ENCODE measurements at regions not wholly inside any gene's neighbourhood (a gene's known extent, or its start where the extent isn't known, plus 50 kb on each side); places are given as distances from the start of the nearest gene placed in this dataset.

DNA sequence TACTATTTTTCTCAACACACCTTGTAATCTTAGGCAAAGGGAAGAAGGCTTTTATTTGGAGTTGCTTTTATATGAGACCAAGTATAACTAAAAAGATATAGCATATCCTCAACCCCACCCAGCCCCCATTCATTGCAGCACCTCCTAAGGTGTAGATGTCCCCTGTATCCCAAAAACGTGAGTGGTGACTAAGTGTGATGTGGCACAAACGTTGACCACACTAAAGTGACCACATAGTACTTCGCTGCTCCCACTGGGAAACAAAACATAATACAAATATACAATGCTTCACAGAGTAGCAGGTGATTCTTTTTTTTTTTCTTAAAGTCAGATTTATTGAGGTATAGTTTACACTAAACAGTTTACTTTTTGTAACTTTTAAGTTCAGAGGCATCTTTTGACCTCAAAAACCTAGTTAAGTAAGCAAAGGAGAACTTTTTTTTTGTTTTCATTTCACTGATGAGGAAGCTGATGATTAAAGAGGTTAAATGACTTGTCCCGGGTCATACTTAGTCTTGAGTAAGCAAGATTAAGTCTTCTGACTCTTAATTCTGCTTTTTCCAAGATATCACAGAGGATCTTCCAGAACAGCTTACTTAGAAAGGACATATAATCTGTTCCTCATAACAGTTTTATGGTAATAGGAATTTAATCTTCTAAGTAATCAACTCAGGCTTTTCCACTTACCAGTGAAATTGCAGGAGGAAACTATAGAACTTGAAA lies 245.2 kb upstream of the PLEKHG7 start:
- 84% methylated on average over 3 of the region's 4 CpGs for WGBS
- H3K9ac ChIP-seq (ENCODE audit: low read depth, low read length) = no peak overlapping the region
- H3K4me3 ChIP-seq (ENCODE audit: low read length) = no peak overlapping the region
- no peak overlapping the region for H3K27ac ChIP-seq (ENCODE audit: low read depth, low read length)
- H3K36me3 ChIP-seq (ENCODE audit: insufficient read depth, low read length) = no peaks in the 10 kb centered on the region
- no peaks in the 10 kb centered on the region for H3K27me3 ChIP-seq (ENCODE audit: insufficient read depth, low read length)
- H3K4me1 ChIP-seq (ENCODE audit: insufficient read depth, low read length) = no peaks in the 10 kb centered on the region
- H3K9me3 ChIP-seq (ENCODE audit: insufficient read depth, low read depth, low read length) = no peaks in the 10 kb centered on the region

DNA sequence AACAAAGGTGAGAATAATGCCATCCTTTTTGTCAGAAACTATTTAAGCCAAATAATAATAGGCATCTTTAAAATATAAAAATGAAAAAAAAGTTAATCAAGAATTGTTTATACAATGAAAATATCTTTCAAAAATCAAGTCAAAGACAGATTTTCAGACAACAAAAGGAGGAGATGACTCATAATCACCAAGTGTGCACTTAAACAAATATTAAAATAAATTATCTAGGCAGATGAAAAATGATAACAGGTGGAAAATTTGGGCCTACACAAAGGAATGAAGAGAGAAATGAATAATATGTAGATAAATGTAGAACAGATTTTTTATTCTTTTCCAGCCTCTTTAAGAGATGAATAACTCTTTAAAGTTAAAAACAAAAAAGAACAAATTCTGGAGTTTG lies 250.0 kb upstream of the PLEKHG7 start:
- Histone ChIP-seq H3K9me3 (ENCODE audit: insufficient read depth, low read depth, low read length) (no peaks in the 10 kb centered on the region), H3K27ac (ENCODE audit: low read depth, low read length) (no peak overlapping the region), H3K4me1 (ENCODE audit: insufficient read depth, low read length) (no peaks in the 10 kb centered on the region)

DNA sequence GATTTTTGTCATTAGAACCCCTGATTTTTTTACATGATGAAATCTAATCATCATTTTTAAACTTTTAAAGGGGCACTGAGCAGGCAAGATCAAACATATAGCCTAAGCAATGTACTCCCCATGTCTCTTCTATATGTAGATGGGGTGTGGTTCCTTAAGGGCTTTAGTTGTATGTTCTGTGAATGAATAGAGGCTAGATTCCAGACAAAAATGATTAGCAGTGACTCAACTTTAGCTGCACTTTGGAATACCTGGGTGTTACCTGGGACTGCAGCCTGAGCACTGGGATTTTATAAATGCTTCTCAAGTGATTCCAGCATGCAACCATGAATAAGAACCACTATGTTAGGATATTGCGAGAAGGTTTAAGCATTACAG lies 256.7 kb upstream of the PLEKHG7 start:
- Histone ChIP-seq H3K36me3 (ENCODE audit: insufficient read depth, low read length) (no peaks in the 10 kb centered on the region), H3K4me3 (ENCODE audit: low read length) (no peak overlapping the region), H3K9ac (ENCODE audit: low read depth, low read length) (no peak overlapping the region), H3K27ac (ENCODE audit: low read depth, low read length) (no peak overlapping the region), H3K9me3 (ENCODE audit: insufficient read depth, low read depth, low read length) (0 out of 2 replicates have a peak, but pooled peaks cover 2% of the 10 kb centered on the region), H3K4me1 (ENCODE audit: insufficient read depth, low read length) (no peaks in the 10 kb centered on the region), H3K27me3 (ENCODE audit: insufficient read depth, low read length) (no peaks in the 10 kb centered on the region)
- WGBS = no CpG with 5 or more reads among the region's 1 CpG

More for the DNA sequence above, 250.0 kb upstream of the PLEKHG7 start:
- Histone ChIP-seq H3K27me3 (ENCODE audit: insufficient read depth, low read length) (no peaks in the 10 kb centered on the region), H3K9ac (ENCODE audit: low read depth, low read length) (no peak overlapping the region), H3K36me3 (ENCODE audit: insufficient read depth, low read length) (no peaks in the 10 kb centered on the region), H3K4me3 (ENCODE audit: low read length) (no peak overlapping the region)

DNA sequence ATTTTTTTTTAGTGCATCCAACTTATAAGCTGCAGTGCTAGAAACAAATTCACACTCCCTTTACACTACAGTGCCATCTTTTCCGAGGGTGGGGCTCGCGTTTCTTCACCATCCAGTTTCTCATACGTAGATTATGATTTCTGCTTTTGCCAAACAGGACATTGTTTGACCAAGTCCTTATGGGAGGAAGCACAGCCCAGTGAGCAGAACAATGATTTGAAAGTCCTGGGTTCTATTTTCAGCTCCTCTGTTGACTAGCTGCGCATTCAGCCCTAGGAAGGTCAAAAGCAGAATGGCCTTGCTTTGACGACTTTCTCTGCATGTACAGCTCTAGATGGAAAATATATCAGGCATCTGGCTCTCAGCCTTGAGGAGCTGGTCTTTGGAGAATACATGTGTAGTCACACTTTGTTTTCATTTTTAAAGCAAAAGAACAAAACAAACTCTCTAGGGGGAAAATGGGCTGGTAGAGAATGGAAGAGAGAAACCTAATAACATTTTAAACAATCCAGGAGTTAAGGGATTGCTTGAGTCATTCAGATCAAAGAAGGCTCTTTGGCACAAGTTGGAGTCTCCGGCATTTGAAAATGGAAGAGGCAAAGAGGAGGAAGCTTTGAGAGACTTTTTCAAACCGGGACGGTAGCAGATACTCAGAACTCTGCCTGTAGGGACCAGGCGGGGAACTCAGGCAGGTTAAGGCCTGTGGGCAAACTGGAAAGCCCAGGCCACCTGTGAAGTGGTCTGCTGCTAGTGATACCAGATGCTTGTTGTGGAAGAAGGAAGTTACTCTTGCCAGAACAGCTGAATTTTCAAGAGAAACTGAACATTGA lies 257.3 kb upstream of the PLEKHG7 start:
- Histone ChIP-seq H3K27ac (ENCODE audit: low read depth, low read length) (no peak overlapping the region), H3K4me3 (ENCODE audit: low read length) (no peak overlapping the region), H3K9me3 (ENCODE audit: insufficient read depth, low read depth, low read length) (0 out of 2 replicates have a peak, but pooled peaks cover 2% of the 10 kb centered on the region), H3K4me1 (ENCODE audit: insufficient read depth, low read length) (no peaks in the 10 kb centered on the region), H3K27me3 (ENCODE audit: insufficient read depth, low read length) (no peaks in the 10 kb centered on the region), H3K9ac (ENCODE audit: low read depth, low read length) (no peak overlapping the region), H3K36me3 (ENCODE audit: insufficient read depth, low read length) (no peaks in the 10 kb centered on the region)
- WGBS = 85% methylated on average over 10 of the region's 10 CpGs

DNA sequence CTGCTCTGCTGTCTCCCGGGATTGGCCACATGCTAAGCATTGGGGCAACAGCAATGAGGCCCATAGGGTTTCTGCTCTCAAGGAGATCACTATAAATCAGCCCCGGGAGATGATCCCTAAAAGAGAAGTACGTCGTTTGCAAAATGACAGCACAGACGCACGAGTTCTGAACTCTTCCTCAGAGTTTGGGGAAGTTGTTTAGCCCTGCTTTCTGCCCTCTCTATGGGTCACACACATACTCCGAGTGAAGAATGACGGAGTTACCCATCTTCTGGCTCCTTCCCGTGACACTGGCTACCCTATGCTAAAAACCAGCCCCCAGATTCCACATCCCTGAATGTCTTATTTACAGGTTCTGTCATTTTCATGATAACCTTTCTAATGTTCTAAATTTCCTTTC lies 258.0 kb upstream of the PLEKHG7 start:
- 94% methylated on average over 9 of the region's 9 CpGs for WGBS
- H3K36me3 ChIP-seq (ENCODE audit: insufficient read depth, low read length) = no peaks in the 10 kb centered on the region
- no peaks in the 10 kb centered on the region for H3K27me3 ChIP-seq (ENCODE audit: insufficient read depth, low read length)
- H3K4me3 ChIP-seq (ENCODE audit: low read length) = no peak overlapping the region
- H3K4me1 ChIP-seq (ENCODE audit: insufficient read depth, low read length) = no peaks in the 10 kb centered on the region
- H3K9me3 ChIP-seq (ENCODE audit: insufficient read depth, low read depth, low read length) = 0 out of 2 replicates have a peak, but pooled peaks cover 2% of the 10 kb centered on the region
- no peak overlapping the region for H3K9ac ChIP-seq (ENCODE audit: low read depth, low read length)
- no peak overlapping the region for H3K27ac ChIP-seq (ENCODE audit: low read depth, low read length)

DNA sequence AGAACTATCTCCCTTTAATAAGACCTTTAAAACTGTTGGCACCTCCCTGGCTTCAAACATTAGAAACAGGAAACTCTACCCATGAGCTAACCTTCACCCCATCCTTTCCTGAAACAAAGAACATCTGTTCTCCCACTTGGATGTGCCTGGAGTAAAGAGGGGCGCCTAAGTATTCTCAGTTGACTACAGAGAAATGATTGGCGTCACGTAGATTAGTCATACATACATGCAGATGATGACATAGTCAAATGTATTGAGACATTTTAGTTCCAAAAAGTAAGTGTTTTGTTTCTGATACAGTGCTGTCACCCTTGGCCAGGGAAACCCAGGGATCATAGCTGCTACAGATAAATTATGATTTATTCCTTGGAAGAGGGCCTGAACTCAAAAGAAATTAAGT lies 260.0 kb upstream of the PLEKHG7 start:
- H3K36me3 ChIP-seq (ENCODE audit: insufficient read depth, low read length) = no peaks in the 10 kb centered on the region
- 87% methylated on average over 3 of the region's 3 CpGs for WGBS
- 0 out of 2 replicates have a peak, but pooled peaks cover 2% of the 10 kb centered on the region for H3K9me3 ChIP-seq (ENCODE audit: insufficient read depth, low read depth, low read length)
- H3K4me3 ChIP-seq (ENCODE audit: low read length) = no peak overlapping the region
- no peaks in the 10 kb centered on the region for H3K27me3 ChIP-seq (ENCODE audit: insufficient read depth, low read length)
- no peak overlapping the region for H3K9ac ChIP-seq (ENCODE audit: low read depth, low read length)
- H3K4me1 ChIP-seq (ENCODE audit: insufficient read depth, low read length) = no peaks in the 10 kb centered on the region
- H3K27ac ChIP-seq (ENCODE audit: low read depth, low read length) = no peak overlapping the region

DNA sequence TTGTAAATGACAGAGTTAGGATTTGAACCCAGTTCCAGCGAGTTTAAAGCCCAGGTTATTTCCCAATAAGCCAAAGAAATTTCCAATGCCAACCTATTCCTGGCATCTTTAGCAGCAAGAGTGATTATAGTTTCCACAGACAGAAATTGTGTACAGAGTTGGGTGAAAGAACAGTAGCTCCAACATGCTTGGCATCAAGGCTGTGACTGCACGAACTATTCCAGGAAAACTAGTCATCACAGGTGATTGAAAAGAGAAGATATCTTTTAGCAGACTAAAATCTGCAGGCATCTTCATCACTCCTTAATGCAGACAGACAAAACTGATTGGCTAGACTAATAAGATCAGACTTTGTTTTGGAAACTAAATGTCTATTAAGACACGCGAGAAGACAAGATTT lies 262.7 kb upstream of the PLEKHG7 start:
- H3K9ac ChIP-seq (ENCODE audit: low read depth, low read length) = no peak overlapping the region
- 93% methylated on average over 4 of the region's 4 CpGs for WGBS
- no peak overlapping the region for H3K27ac ChIP-seq (ENCODE audit: low read depth, low read length)
- H3K27me3 ChIP-seq (ENCODE audit: insufficient read depth, low read length) = no peaks in the 10 kb centered on the region
- H3K4me1 ChIP-seq (ENCODE audit: insufficient read depth, low read length) = no peaks in the 10 kb centered on the region
- H3K4me3 ChIP-seq (ENCODE audit: low read length) = no peak overlapping the region
- no peaks in the 10 kb centered on the region for H3K36me3 ChIP-seq (ENCODE audit: insufficient read depth, low read length)
- H3K9me3 ChIP-seq (ENCODE audit: insufficient read depth, low read depth, low read length) = 0 out of 2 replicates have a peak, but pooled peaks cover 2% of the 10 kb centered on the region

DNA sequence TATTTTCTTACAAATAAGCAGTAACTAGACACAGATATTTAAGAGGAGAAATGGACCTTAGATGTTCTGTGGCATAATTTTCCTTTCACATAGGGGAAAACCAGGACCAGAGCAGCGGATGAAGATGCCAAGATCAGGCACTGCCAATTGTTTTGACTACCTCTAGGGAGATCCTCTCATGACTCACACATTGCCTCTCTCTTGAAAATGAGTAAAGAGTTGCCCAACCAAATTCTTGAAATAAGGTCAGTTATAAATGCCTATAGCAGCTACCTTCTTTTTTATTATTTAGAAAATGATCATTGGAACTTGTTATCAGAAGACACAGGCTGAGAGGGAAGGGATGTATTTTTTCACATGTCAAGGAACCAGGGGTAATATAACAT lies 263.4 kb upstream of the PLEKHG7 start:
- Histone ChIP-seq H3K27ac (ENCODE audit: low read depth, low read length) (no peak overlapping the region), H3K4me1 (ENCODE audit: insufficient read depth, low read length) (no peaks in the 10 kb centered on the region), H3K4me3 (ENCODE audit: low read length) (no peak overlapping the region), H3K36me3 (ENCODE audit: insufficient read depth, low read length) (no peaks in the 10 kb centered on the region), H3K9ac (ENCODE audit: low read depth, low read length) (no peak overlapping the region), H3K9me3 (ENCODE audit: insufficient read depth, low read depth, low read length) (0 out of 2 replicates have a peak, but pooled peaks cover 2% of the 10 kb centered on the region), H3K27me3 (ENCODE audit: insufficient read depth, low read length) (no peaks in the 10 kb centered on the region)
- 95% methylated on average over 1 of the region's 1 CpG for WGBS

DNA sequence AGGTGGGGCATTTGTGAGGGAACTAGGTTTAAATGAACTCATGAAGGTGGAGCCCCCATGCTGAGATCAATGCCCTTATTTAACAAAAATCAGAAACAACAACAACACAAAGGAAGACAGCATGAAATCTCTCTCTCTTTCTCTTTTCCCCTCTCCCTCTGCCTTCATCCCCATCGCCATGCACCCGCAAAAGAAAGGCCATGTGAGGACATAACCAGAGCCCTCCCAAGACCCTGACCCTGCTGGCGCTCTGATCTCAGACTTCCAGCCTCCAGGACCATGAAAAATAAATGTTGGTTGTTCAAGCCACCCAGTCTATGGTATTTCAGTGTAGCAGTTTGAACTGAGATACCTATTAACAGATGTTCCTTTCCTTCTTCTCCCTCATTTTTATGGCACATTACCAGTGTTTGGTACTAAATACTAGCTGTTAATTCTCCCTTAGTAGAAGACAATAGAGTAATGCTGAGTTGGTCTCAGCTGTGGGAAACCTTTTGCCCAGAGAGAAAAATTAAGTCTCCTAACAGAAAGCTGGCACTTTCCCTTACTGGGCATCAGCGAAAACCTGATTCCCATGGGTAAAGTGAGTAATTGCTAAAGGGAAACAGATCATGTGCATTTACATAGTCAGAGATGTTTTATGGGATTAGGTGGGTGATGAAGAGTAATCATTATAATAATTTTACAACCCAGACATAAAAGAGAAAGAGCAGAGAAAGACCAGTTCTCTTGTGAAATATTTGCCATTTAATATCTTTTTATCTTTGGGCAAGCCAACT lies 264.0 kb upstream of the PLEKHG7 start:
- no peak overlapping the region for H3K4me3 ChIP-seq (ENCODE audit: low read length)
- H3K27ac ChIP-seq (ENCODE audit: low read depth, low read length) = no peak overlapping the region
- 86% methylated on average over 4 of the region's 4 CpGs for WGBS
- no peaks in the 10 kb centered on the region for H3K4me1 ChIP-seq (ENCODE audit: insufficient read depth, low read length)
- H3K9me3 ChIP-seq (ENCODE audit: insufficient read depth, low read depth, low read length) = 0 out of 2 replicates have a peak, but pooled peaks cover 2% of the 10 kb centered on the region
- H3K9ac ChIP-seq (ENCODE audit: low read depth, low read length) = no peak overlapping the region
- H3K36me3 ChIP-seq (ENCODE audit: insufficient read depth, low read length) = no peaks in the 10 kb centered on the region
- no peaks in the 10 kb centered on the region for H3K27me3 ChIP-seq (ENCODE audit: insufficient read depth, low read length)

DNA sequence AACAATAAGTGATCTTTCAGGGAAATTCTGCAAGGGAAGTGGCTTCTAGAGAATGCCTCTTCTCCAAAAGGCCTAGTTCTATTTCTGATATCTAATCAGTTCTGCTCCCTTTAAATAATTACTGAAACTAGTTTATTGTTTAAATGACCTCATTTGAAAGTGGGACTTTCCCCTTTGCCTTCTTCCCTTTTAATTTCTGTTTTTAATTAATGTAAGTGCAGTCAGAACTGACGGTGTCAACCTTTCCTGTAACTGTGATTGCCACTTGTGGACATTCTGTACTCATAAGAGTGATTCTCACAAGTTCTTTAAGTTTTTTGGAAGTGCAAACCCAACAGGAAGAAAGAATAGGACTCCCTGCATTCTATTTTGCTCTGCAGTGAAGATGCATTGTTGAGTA lies 265.3 kb upstream of the PLEKHG7 start:
- Histone ChIP-seq H3K27me3 (ENCODE audit: insufficient read depth, low read length) (no peaks in the 10 kb centered on the region), H3K36me3 (ENCODE audit: insufficient read depth, low read length) (no peaks in the 10 kb centered on the region), H3K4me1 (ENCODE audit: insufficient read depth, low read length) (no peaks in the 10 kb centered on the region), H3K9ac (ENCODE audit: low read depth, low read length) (no peak overlapping the region), H3K4me3 (ENCODE audit: low read length) (no peak overlapping the region), H3K27ac (ENCODE audit: low read depth, low read length) (no peak overlapping the region), H3K9me3 (ENCODE audit: insufficient read depth, low read depth, low read length) (no peaks in the 10 kb centered on the region)
- WGBS = 100% methylated on average over 1 of the region's 1 CpG

DNA sequence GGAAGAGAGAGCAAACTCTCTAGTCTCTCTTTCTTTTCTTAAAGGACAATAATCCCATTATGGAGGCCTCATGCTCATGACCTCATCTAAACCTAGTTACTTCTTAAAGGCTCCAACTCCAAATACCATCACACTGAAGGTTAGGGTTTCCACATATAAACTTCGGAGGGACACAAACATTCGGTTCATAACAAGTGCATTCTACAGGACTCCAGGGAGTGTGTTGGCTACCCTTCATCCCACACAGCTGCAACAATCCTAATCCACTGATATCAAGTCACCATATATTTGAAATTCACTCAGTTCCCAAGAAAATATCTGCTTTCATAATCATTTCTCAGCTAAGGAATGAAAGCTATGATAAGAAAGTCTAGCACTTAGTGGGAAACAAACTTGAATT lies 265.9 kb upstream of the PLEKHG7 start:
- Histone ChIP-seq H3K27me3 (ENCODE audit: insufficient read depth, low read length) (no peaks in the 10 kb centered on the region), H3K9ac (ENCODE audit: low read depth, low read length) (no peak overlapping the region), H3K27ac (ENCODE audit: low read depth, low read length) (no peak overlapping the region), H3K4me1 (ENCODE audit: insufficient read depth, low read length) (no peaks in the 10 kb centered on the region), H3K4me3 (ENCODE audit: low read length) (no peak overlapping the region), H3K9me3 (ENCODE audit: insufficient read depth, low read depth, low read length) (no peaks in the 10 kb centered on the region), H3K36me3 (ENCODE audit: insufficient read depth, low read length) (no peaks in the 10 kb centered on the region)
- 95% methylated on average over 2 of the region's 2 CpGs for WGBS

Data from HUES64 (cell line).